Breast epithelium (tissue), 4 donors: ENCODE measurements at regions not wholly inside any gene's neighbourhood (a gene's known extent, or its start where the extent isn't known, plus 50 kb on each side); places are given as distances from the start of the nearest gene placed in this dataset.

ENCODE experiments used
- DNase-seq, 2 donors: peaks; one replicate each; pipeline ENCODE4 v3.0.0-alpha.2; 2019; ENCODE audit warnings: low spot score in 2 of 2
- H3K27ac ChIP-seq, 2 donors: fragments of 200-600 bp; sonication (generic) in 1 of 2; one replicate each; pipeline ENCODE4 v1.5.1; 2016 to 2019; ENCODE audit warnings: mild to moderate bottlenecking in 1 of 2
- H3K27me3 ChIP-seq, 2 donors: fragments of 200-600 bp; sonication (generic) in 1 of 2; one replicate each; pipeline versions ENCODE4 v1.5.1 to v1.6.0; 2017 to 2019; ENCODE audit warnings: control low read depth in 1 of 2, mild to moderate bottlenecking in 1 of 2
- H3K36me3 ChIP-seq: fragments of 200-600 bp; one replicate; pipeline ENCODE4 v1.5.1; 2019
- H3K4me1 ChIP-seq, 2 donors: fragments of 200-600 bp; sonication (generic); one replicate each; pipeline ENCODE4 v1.5.1; 2016 to 2019; ENCODE audit warnings: control low read depth in 1 of 2
- H3K4me3 ChIP-seq, 3 donors: fragments of 200-600 bp; sonication (generic); 1 replicate in 2 of 3; 2 replicates in 1 of 3; pipeline ENCODE4 v1.5.1; 2016 to 2019; ENCODE audit warnings: mild to moderate bottlenecking in 3 of 3, moderate library complexity in 2 of 3
- H3K9me3 ChIP-seq, 2 donors: fragments of 200-600 bp; sonication (generic) in 1 of 2; one replicate each; pipeline ENCODE4 v1.5.1; 2016 to 2019; ENCODE audit warnings: control low read depth in 1 of 2
- CTCF ChIP-seq, 3 donors: fragments of 450-650 bp; IDR thresholded peaks; one replicate each; pipeline ENCODE4 v1.5.1; 2016 to 2017; ENCODE audit warnings: antibody characterized with exemption in 3 of 3, mild to moderate bottlenecking in 3 of 3, moderate library complexity in 3 of 3
- POLR2A ChIP-seq: fragments of 450-650 bp; IDR thresholded peaks from one replicate; pipeline ENCODE4 v1.6.1; 2016; ENCODE audit warnings: antibody characterized with exemption, mild to moderate bottlenecking, moderate library complexity
- POLR2AphosphoS5 ChIP-seq, 3 donors: sonication (generic); formaldehyde crosslinking; IDR thresholded peaks; one replicate each; pipeline ENCODE4 v1.6.1; 2017; ENCODE audit warnings: antibody characterized with exemption in 3 of 3
- intact Hi-C: fragments of 100-400 bp; cut with DNase I; formaldehyde crosslinking; loops from one replicate; pipeline ENCODE4 v1.15.1; 2023; ENCODE audit warnings: low total_unique reads

- Histone ChIP-seq H3K27me3 (no peaks in the 10 kb centered on the region), H3K4me1 (no peaks in the 10 kb centered on the region), H3K4me3 (no peak overlapping the region), H3K27ac (no peak overlapping the region), H3K36me3 (no peaks in the 10 kb centered on the region), H3K9me3 (no peaks in the 10 kb centered on the region)
- intact Hi-C loops = no loop called here
- TF ChIP-seq POLR2AphosphoS5 (IDR thresholded peaks at IDR 0.05) (no peak), POLR2A (no peak), CTCF (IDR thresholded peaks at IDR 0.05) (no peak)
- no peak for DNase-seq
Measured at GRCh38 chr3:157982359-157982758, 123.9 kb downstream of the SHOX2 start.

- H3K27me3 ChIP-seq = no peaks in the 10 kb centered on the region
- no peaks in the 10 kb centered on the region for H3K36me3 ChIP-seq
- TF ChIP-seq POLR2A = no peak
- no peak for TF ChIP-seq POLR2AphosphoS5 (IDR thresholded peaks at IDR 0.05)
- TF ChIP-seq CTCF (IDR thresholded peaks at IDR 0.05) = no peak
- intact Hi-C loops = no loop called here
- H3K9me3 ChIP-seq = no peaks in the 10 kb centered on the region
- H3K4me1 ChIP-seq = no peaks in the 10 kb centered on the region
- no peak for DNase-seq
- no peak overlapping the region for H3K27ac ChIP-seq
- H3K4me3 ChIP-seq = no peak overlapping the region
Measured at GRCh38 chr3:157981819-157982218, 124.4 kb downstream of the SHOX2 start.

GRCh38 chr3:157979022-157979421, 127.2 kb downstream of the SHOX2 start:
- no peak for TF ChIP-seq POLR2AphosphoS5 (IDR thresholded peaks at IDR 0.05)
- no peak for TF ChIP-seq POLR2A
- no peak for TF ChIP-seq CTCF (IDR thresholded peaks at IDR 0.05)
- no peaks in the 10 kb centered on the region for H3K27me3 ChIP-seq
- DNase-seq = no peak
- H3K36me3 ChIP-seq = no peaks in the 10 kb centered on the region
- no peaks in the 10 kb centered on the region for H3K4me1 ChIP-seq
- no peaks in the 10 kb centered on the region for H3K9me3 ChIP-seq
- no peak overlapping the region for H3K27ac ChIP-seq
- H3K4me3 ChIP-seq = no peak overlapping the region
- intact Hi-C loops = no loop called here

GRCh38 chr3:157961665-157962064, 144.6 kb downstream of the SHOX2 start:
- no peaks in the 10 kb centered on the region for H3K9me3 ChIP-seq
- intact Hi-C loops = no loop called here
- H3K4me1 ChIP-seq = no peaks in the 10 kb centered on the region
- H3K36me3 ChIP-seq = no peaks in the 10 kb centered on the region
- H3K4me3 ChIP-seq = no peak overlapping the region
- no peak overlapping the region for H3K27ac ChIP-seq
- H3K27me3 ChIP-seq = no peaks in the 10 kb centered on the region
- TF ChIP-seq POLR2A (no peak), POLR2AphosphoS5 (IDR thresholded peaks at IDR 0.05) (no peak), CTCF (IDR thresholded peaks at IDR 0.05) (no peak)
- no peak for DNase-seq

GRCh38 chr3:157958457-157958856, 147.8 kb downstream of the SHOX2 start:
- H3K9me3 ChIP-seq = no peaks in the 10 kb centered on the region
- H3K4me3 ChIP-seq = no peak overlapping the region
- no peak for DNase-seq
- TF ChIP-seq POLR2A = no peak
- TF ChIP-seq POLR2AphosphoS5 (IDR thresholded peaks at IDR 0.05) = no peak
- TF ChIP-seq CTCF (IDR thresholded peaks at IDR 0.05) = no peak
- no peaks in the 10 kb centered on the region for H3K4me1 ChIP-seq
- intact Hi-C loops = no loop called here
- H3K27ac ChIP-seq = no peak overlapping the region
- no peaks in the 10 kb centered on the region for H3K27me3 ChIP-seq
- no peaks in the 10 kb centered on the region for H3K36me3 ChIP-seq
